PC-3 (cell line): ENCODE measurements at regions not wholly inside any gene's neighbourhood (a gene's known extent, or its start where the extent isn't known, plus 50 kb on each side); places are given as distances from the start of the nearest gene placed in this dataset.

Source experiments
- ATAC-seq: fragments of 200-7000 bp; cut with Tn5 transposase; 2 replicates; pipeline ENCODE4 v1.9.1; 2020; ENCODE audit warnings: mild to moderate bottlenecking, moderate library complexity
- BruUV-seq: library from RNA; stranded (reverse); fragments of 400-500 nt; replicated peaks from 2 replicates; lab custom pipeline; 2021; lab: Mats Ljungman, UMichigan
- CTCF ChIA-PET: fragments of 300-600 bp; sonication (Branson Sonifier 250); formaldehyde crosslinking; loops from one replicate; lab custom pipeline; 2022; ENCODE audit warnings: antibody characterized with exemption; lab: Charles Lee
- POLR2A ChIA-PET: fragments of 300-600 bp; sonication (Branson Sonifier 250); formaldehyde crosslinking; loops from one replicate; lab custom pipeline; 2022; ENCODE audit warnings: antibody characterized with exemption; ENCODE audit not compliant: unreplicated experiment; lab: Charles Lee
- DNase-seq: peaks from one replicate; pipeline ENCODE4 v3.0.0-alpha.2; 2015
- H2AFZ ChIP-seq: fragments of 300-600 bp; sonication (generic); 2 replicates; pipeline ENCODE4 v1.6.0; 2016; ENCODE audit warnings: antibody characterized with exemption, low read length
- H3F3A ChIP-seq: fragments of 300-600 bp; sonication (generic); one replicate; pipeline ENCODE4 v1.6.0; 2017; ENCODE audit warnings: antibody characterized with exemption, low read length, control low read depth, mild to moderate bottlenecking; ENCODE audit not compliant: unreplicated experiment
- H3K27ac ChIP-seq: fragments of 300-600 bp; sonication (generic); 2 replicates; pipeline ENCODE4 v1.5.1; 2016; ENCODE audit warnings: mild to moderate bottlenecking, low read length
- H3K27me3 ChIP-seq: fragments of 300-600 bp; sonication (generic); 2 replicates; pipeline ENCODE4 v1.6.1; 2016; ENCODE audit warnings: low read length, mixed read lengths
- H3K36me3 ChIP-seq: fragments of 300-600 bp; sonication (generic); 2 replicates; pipeline ENCODE4 v1.6.1; 2016; ENCODE audit warnings: low read depth, mixed run types, low read length, mixed read lengths
- H3K4me1 ChIP-seq: fragments of 300-600 bp; sonication (generic); 2 replicates; pipeline ENCODE4 v1.5.1; 2016; ENCODE audit warnings: low read length; ENCODE audit not compliant: insufficient read depth
- H3K4me2 ChIP-seq: fragments of 300-600 bp; sonication (generic); 2 replicates; pipeline ENCODE4 v1.6.0; 2016; ENCODE audit warnings: low read length
- H3K4me3 ChIP-seq: fragments of 300-600 bp; sonication (generic); 2 replicates; pipeline ENCODE4 v1.5.1; 2016; ENCODE audit warnings: mild to moderate bottlenecking, low read length, mixed read lengths
- H3K79me2 ChIP-seq: fragments of 300-600 bp; sonication (generic); 2 replicates; pipeline ENCODE4 v1.6.1; 2017; ENCODE audit warnings: low read length, mixed read lengths
- H3K9ac ChIP-seq: fragments of 300-600 bp; sonication (generic); 2 replicates; pipeline ENCODE4 v1.6.0; 2016; ENCODE audit warnings: mild to moderate bottlenecking, low read length
- H3K9me2 ChIP-seq: fragments of 300-600 bp; sonication (generic); replicated peaks from 2 replicates; pipeline ENCODE4 v1.6.1; 2016; ENCODE audit warnings: mixed run types, low read length, mixed read lengths
- H3K9me3 ChIP-seq: fragments of 300-600 bp; sonication (generic); 2 replicates; pipeline ENCODE4 v1.6.1; 2016; ENCODE audit warnings: low read length, mixed read lengths
- H4K20me1 ChIP-seq: fragments of 300-600 bp; sonication (generic); 2 replicates; pipeline ENCODE4 v1.6.1; 2016; ENCODE audit warnings: low read length, mixed read lengths
- CTCF ChIP-seq: fragments of 300-600 bp; sonication (generic); conservative IDR thresholded peaks from 2 replicates; pipeline ENCODE4 v1.5.1; 2017; ENCODE audit warnings: antibody characterized with exemption, low read depth, mild to moderate bottlenecking, low read length
- EZH2 ChIP-seq: fragments of 300-600 bp; sonication (generic); IDR thresholded peaks from one replicate; pipeline ENCODE4 v1.6.1; 2017; ENCODE audit warnings: antibody characterized with exemption, mild to moderate bottlenecking, low read length; ENCODE audit not compliant: unreplicated experiment
- EZH2phosphoT487 ChIP-seq: fragments of 300-600 bp; sonication (generic); IDR thresholded peaks from 2 replicates; pipeline ENCODE4 v1.6.1; 2018; ENCODE audit warnings: mild to moderate bottlenecking, antibody characterized with exemption, low read length, borderline replicate concordance
- intact Hi-C: fragments of 100-400 bp; cut with micrococcal nuclease; formaldehyde crosslinking; loops from 2 replicates; pipeline ENCODE4 v1.9.0; 2023

GRCh38 chr3:107264888-107265287 lies 112.4 kb upstream of the CCDC54 start:
- Histone ChIP-seq H3K4me2 (0 out of 2 replicates have a peak overlapping the region, but pooled peaks have one; percentile 21), H3K36me3 (no peaks in the 10 kb centered on the region), H3K4me3 (no peak overlapping the region), H2AFZ (peak overlapping the region; percentile 64), H3K27ac (no peak overlapping the region), H3K9ac (no peak overlapping the region), H3K4me1 (no peaks in the 10 kb centered on the region), H3F3A (no peaks in the 10 kb centered on the region), H4K20me1 (no peaks in the 10 kb centered on the region), H3K9me3 (no peaks in the 10 kb centered on the region), H3K79me2 (no peaks in the 10 kb centered on the region), H3K27me3 (no peaks in the 10 kb centered on the region), H3K9me2 (no peaks in the 10 kb centered on the region)
- CTCF ChIA-PET = no interaction called here
- DNase-seq = no peak
- no peak for TF ChIP-seq EZH2phosphoT487
- TF ChIP-seq CTCF = no peak
- TF ChIP-seq EZH2 = no peak
- POLR2A ChIA-PET = no interaction called here
- peak; percentile 40 for ATAC-seq
- BruUV-seq = no TSS peak
- intact Hi-C loops = no loop called here

GRCh38 chr3:107265526-107265925 lies 111.7 kb upstream of the CCDC54 start:
- no TSS peak for BruUV-seq
- no peak overlapping the region for H3K4me2 ChIP-seq

More at GRCh38 chr3:107265526-107265925, 111.7 kb upstream of the CCDC54 start:
- no peaks in the 10 kb centered on the region for H4K20me1 ChIP-seq
- H3K36me3 ChIP-seq = no peaks in the 10 kb centered on the region
- no peaks in the 10 kb centered on the region for H3K27me3 ChIP-seq
- POLR2A ChIA-PET = no interaction called here
- ATAC-seq (peak; percentile 54), DNase-seq (no peak)
- no peaks in the 10 kb centered on the region for H3K9me3 ChIP-seq
- no peak overlapping the region for H3K9ac ChIP-seq
- no peaks in the 10 kb centered on the region for H3K9me2 ChIP-seq
- H3K4me3 ChIP-seq = no peak overlapping the region
- H3F3A ChIP-seq = no peaks in the 10 kb centered on the region
- H3K4me1 ChIP-seq = no peaks in the 10 kb centered on the region
- H2AFZ ChIP-seq = peak overlapping the region; percentile 64; the same call in 1 of the 2 replicates
- no peak for TF ChIP-seq CTCF
- no peak for TF ChIP-seq EZH2phosphoT487
- TF ChIP-seq EZH2 = no peak
- intact Hi-C loops = no loop called here
- H3K79me2 ChIP-seq = no peaks in the 10 kb centered on the region
- CTCF ChIA-PET = no interaction called here
- H3K27ac ChIP-seq = no peak overlapping the region
